Raji (cell line): ENCODE measurements at regions not wholly inside any gene's neighbourhood (a gene's known extent, or its start where the extent isn't known, plus 50 kb on each side); places are given as distances from the start of the nearest gene placed in this dataset.

Source experiments
- POLR2A ChIP-seq: IDR thresholded peaks from 2 replicates; pipeline ENCODE4 v1.6.1; 2011; ENCODE audit warnings: low read depth, low read length, control low read depth; ENCODE audit not compliant: insufficient read depth

DNA sequence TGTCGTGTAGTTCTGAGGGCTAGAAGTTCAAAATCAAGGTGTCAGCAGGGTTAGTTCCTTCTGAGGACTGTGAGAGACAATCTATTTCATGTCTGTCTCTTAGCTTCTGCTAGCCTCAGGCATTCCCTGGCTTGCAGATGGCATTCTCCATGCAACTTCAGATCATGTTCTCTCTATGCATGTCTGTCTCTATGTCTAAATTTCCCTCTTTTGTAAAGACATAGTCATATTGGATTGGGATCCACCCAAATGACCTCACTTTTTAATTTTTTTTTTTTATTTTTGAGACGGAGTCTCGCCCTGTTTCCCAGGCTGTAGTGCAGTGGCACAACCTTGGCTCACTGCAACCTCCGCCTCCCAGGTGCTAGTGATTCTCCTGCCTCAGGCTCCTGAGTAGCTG lies 104.6 kb downstream of the RAP2B start:
- TF ChIP-seq POLR2A, result no peak

DNA sequence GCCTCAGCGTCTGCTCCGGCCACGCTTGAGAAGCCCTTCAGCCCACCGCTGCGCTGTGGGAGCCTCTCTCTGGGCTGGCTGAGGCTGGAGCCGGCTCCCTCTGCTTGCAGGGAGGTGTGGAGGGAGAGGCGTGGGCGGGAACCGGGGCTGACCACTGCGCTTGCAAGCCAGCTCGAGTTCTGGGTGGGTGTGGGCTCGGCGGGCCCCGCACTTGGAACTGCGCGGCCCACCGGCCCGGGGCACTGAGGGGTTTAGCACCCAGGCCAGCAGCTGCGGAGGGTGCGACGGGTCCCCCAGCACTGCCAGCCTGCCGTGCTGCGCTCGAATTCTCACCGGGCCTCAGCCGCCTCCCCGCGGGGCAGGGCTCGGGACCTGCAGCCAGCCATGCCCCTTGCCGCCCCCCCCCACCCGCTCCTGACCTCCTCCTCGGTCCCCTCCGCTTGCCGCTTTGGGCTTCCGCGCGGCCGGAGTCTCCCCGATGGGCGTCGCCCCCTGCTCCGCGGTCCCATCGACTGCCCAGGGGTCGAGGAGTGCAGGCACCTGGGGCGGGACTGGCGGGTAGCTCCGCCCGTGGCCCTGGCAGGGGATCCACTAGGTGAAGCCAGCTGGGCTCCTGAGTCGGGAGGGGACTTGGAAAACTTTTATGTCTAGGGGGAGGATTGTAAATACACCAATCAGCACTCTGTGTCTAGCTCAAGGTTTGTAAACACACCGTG lies 106.7 kb downstream of the RAP2B start:
- TF ChIP-seq POLR2A, result no peak

DNA sequence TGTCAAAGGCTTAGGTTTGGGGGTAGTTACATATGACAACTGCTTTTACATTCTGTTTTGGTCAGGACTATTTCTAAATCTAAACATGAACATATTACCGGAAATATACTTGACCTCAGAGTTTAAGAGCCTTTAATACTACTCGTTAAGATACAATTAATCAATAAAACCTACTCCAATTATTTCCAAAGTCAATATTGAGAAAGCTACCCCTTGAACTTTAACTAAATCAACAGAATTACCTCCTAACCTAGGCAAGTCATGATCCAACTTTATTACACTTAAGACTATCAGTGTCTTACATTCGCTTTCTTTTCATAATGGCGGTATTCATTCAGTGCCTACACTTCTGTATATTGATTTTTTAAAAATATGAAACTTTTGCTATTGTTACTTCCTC lies 107.7 kb downstream of the RAP2B start:
- no peak for TF ChIP-seq POLR2A

DNA sequence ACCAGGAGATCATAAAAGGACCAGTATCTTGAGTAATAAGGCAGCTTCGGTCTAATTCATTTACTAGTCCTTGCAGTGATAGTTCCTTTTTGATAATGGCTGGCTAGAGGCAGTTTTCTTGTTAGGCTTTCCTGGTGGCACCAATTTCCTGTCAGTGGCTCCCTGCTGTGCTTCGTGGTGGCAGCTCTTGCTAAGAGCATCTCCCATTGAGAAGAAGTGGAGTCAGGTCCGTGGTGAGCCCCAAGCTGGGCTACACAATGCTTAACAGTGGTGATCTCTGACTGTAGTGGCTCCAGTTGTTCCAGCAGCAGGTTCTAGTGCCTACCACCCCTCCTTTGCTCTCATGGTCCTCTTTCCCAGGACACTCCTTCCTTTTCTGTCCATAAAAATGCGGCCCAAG lies 111.2 kb downstream of the RAP2B start:
- TF ChIP-seq POLR2A, result no peak

DNA sequence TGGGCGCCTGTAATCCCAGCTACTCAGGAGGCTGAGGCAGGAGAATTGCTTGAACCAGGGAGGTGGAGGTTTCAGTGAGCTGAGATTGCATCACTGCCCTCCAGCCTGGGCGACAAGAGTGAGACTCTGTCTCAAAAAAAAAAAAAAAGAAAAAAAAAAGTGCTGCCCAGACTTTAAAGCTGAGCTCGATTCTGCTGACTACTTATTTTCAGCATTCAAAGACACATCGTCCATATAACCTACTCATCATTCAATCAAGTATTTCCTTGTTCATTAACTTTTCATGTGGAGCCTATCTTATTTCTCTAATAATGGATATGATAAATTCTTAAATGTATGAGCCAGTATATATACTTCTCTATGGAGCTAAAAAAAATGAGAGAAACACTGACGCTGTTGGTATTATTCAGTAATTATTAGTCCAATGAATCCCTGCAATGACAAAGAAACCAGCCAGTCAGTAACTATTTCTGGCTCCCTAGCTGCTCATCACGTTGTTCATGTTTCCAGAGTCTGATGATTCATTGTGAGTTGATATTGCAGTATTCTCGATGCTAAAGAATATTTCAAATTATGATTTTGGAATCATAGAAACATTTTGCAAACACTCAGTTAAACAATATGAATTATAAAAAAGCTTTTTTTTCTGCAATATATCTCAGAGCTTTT lies 111.9 kb downstream of the RAP2B start:
- no peak for TF ChIP-seq POLR2A

DNA sequence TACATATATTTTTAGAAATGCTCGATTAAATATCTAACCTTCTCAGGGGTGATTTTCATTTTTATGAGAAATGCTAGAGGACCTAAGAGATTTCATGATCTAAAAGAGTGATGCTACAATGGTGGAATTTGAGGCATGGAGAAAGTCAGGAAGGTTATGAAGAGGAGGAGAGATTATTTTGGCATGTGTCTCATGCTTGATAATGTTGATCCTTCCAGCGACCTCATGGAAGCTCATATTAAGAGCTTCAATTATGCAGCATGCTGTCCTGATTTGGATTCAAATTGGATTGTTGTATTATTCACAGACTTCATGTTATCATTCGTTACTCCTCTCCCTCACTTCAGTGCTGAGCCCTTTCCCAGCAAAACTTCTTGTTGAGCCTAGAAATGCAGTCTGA lies 112.5 kb downstream of the RAP2B start:
- no peak for TF ChIP-seq POLR2A

DNA sequence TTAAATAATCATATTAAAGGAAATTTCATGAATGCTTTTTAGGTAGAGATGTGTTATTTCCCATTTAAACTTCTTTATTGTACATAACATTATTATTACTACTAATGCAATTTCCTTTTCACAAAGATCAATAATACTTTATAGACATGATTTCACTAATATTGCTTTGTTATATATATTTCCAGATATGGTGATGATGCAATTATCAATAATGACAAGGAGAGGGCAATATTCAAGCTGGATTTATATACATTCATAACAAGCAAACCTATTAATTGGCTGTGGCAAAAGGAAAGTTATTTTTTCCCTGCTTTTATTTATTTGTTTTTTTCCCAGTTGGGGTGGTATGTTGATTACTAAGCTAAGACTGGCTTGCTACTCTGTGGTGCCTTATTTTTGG lies 113.5 kb downstream of the RAP2B start:
- no peak for TF ChIP-seq POLR2A

DNA sequence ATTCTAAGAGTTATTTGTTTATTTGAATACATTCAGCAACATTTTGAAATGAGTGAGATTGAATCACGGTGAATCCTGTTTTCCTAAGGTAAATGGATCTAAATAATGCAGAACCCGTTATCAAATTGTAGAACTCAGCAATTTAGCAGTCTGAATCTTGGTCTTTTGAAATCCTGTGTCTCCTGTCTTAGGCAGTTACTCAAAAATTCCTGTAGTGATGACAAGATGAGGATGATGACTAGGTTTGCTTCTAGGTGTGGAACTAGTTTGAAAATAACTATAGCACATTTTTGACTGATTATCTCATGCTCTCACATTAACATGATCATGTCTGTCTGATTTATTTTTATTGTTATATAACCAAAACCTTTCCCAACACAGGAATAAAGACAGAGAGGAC lies 115.0 kb downstream of the RAP2B start:
- TF ChIP-seq POLR2A, result no peak

DNA sequence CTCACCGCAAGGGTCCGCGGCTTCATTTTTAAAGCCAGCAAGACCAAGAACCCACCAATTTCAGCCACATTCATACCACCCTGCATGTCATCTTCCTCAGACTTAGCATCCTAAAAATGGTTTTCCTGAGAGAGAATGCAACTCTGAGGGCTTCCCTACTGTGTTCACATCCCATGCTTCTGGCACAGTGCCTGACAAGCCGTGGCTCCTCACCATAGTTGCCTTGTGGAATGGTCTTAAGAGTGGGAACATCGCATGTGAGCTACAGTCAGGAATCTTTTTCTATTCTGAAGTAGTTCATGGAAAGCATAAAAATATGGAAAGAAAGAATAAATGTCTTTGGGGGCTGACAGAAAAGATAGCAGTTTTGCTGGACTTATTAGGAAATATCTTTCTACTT lies 120.3 kb downstream of the RAP2B start:
- no peak for TF ChIP-seq POLR2A

DNA sequence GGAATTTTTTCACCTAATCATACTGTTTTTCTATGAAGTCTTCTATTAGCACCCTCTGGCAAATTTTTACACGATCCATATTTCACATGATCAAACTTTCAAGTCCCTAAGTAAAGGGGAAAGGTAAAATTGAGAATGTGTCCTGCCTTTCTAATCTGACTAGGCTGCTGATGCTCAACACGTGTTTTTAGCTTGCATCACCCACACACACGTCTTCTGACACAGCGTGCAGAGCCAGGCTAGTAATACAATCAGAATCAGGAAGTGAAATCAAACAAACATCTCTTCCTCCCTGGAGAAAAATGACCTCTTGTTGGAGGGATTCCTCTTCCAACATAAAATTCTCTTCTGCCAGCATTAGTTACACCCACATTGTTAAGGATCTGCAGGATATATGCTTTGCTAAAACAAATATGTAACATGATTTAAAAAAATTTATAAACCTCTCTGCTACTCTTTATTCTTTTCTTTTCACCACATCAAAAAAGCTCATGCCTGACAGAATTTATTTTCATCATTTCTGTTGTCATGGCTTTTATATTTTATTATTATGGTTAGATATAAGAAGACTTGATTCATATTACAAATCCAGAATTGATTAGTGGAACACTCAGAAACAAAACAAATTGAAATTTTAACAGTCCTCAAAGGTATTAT lies 122.4 kb downstream of the RAP2B start:
- no peak for TF ChIP-seq POLR2A

DNA sequence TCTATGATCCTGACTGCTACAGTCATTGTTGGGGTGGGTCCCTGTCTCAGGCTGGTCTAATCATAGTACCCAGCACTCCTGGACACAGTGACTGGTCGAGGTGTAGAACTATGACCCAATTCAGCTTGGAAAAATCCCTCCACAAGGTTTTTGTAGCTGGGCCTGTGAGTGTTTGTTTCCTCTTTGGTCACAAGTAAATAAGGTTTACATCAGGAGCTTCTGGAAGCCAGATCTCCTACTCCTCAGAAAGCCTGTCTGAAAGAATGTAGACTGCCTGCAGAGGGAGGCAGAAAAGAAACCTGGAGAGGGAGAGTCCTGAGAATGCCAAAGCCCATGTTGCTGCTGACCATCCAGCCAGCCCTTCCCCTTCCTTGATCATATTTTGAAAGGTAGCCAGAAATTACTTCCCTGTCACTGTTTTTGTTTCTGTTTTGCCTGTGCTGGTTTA lies 123.2 kb downstream of the RAP2B start:
- no peak for TF ChIP-seq POLR2A

DNA sequence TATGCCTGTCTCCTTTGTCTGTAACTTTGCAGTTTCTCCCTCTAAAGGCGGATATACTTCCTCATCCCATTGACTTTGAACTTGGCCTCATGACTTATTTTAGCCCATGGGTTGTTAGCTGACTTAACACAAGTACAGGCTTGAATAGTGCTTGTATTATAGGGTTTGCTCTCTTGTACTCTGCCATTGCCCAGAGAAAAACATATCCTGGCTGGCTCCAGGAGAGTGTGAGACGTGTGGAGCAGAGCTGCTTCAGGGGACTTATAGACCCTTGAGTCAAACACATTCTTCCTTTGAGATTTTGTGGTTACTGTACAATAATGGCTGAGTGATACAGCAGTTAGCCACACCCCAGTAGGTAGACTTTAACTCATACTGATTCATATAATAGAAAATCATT lies 124.0 kb downstream of the RAP2B start:
- TF ChIP-seq POLR2A, result no peak

DNA sequence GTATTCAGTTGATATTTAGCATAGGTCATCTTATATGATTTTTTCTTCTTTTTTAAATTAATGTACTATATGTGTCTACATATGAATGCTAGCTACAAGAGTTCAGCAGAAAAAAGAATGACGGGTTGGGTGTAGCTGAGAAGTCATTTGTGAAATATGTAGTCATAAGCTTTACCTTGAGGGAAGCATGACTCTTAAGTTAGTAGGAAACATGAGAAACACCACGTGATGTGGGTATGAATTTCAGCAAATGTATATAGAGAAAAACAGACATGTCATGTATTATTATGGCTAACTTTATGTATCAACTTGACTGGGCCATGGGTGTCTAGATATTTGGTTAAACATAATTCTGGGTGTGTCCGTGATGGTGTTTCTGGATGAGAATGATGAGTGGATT lies 125.0 kb downstream of the RAP2B start:
- no peak for TF ChIP-seq POLR2A

DNA sequence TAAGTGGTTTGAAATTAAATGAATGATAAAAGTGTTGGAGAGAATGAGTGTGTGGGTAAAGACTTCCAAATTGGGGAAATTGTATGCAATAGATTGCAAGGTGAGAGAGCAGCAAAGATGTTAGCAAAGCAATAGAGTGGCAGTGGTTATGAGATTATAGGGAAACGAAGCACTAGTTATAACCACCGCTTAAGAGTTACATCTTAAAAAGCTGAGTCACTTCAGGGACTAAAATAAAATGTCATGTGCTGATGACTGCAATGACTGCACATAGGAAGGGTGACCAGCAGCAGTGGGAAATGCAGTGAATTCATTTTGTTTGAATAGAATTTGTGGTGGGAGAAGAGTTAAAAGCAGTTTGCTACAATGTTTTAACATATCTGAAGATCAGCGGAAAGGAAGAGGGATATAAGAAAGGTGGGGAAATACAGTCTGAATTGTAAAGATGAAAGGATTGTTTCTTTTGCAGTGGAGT lies 127.3 kb downstream of the RAP2B start:
- TF ChIP-seq POLR2A, result no peak

DNA sequence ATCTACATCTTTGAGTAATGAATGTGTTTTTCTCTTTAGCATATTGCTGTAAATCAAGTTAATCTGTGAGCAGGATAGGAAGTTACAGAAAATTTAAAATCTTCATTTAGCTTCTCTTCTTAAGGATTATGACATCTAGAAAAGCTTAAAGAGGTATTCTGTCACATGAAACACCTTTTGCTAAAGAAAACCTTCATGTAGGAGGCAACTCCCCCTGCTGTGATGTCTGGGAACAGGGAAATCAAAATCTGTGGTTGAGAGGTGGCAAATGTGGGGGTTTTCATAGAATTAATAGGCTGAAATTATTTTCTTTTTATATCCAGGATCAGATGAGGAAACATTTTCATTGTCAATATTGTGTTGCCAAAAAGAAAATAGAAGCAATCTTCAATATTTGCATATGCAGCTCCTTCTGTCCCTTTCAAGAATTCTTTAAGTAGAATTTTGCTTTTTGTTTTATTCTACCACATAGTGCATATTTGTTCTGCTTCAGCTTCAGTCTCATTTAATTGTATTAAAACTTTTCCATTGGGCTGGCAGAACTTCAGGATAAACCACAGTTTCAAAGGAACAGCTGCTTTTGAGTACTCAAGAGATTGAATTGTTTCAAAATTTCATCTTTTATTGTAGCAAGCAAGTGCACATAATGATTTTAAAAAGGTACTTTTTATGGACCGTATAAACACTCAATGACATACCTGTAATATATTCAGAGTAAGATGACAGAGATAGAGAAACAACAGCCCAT lies 128.4 kb downstream of the RAP2B start:
- TF ChIP-seq POLR2A, result no peak
